ENCODE measurements at regions not wholly inside any gene's neighbourhood (a gene's known extent, or its start where the extent isn't known, plus 50 kb on each side); places are given as distances from the start of the nearest gene placed in this dataset.
A peak's percentile ranks its signal among the peaks of the same experiment; 100 is the strongest.

GRCh38 chr18:43382641-43383403, 105.5 kb upstream of the SYT4 start:
- no peak overlapping the region for H3K4me3 ChIP-seq (ENCODE audit: low read depth, low read length)
- no peak for TF ChIP-seq CTCF (IDR thresholded peaks at IDR 0.05; ENCODE audit: insufficient read depth, low read length)
- DNase-seq (ENCODE audit: low read depth): no peak

GRCh38 chr18:43389163-43389562, 111.9 kb upstream of the SYT4 start:
- H3K4me3 ChIP-seq (ENCODE audit: low read depth, low read length): no peak overlapping the region
- TF ChIP-seq CTCF (IDR thresholded peaks at IDR 0.05; ENCODE audit: insufficient read depth, low read length): no peak
- no peak for DNase-seq (ENCODE audit: low read depth)

DNA sequence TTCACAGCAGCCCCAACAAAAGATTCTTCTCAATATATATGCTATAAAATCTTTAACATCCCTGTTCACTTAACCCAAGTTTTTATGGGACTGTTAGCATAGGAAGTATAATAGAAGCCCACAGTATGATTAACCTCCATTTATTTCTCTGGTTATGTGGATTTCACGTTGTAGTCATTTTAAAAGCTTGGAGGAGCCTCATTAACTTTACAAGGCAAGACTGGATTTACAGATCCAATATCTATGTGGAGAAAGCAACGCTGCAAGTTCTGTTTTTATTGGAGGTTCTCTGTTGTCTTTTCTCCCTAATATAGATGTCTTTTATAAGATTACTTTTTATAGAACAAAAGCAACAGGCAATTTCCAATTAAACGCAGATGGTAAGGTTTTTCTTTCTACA, 114.9 kb upstream of the SYT4 start:
- TF ChIP-seq CTCF (IDR thresholded peaks at IDR 0.05; ENCODE audit: insufficient read depth, low read length): no peak

DNA sequence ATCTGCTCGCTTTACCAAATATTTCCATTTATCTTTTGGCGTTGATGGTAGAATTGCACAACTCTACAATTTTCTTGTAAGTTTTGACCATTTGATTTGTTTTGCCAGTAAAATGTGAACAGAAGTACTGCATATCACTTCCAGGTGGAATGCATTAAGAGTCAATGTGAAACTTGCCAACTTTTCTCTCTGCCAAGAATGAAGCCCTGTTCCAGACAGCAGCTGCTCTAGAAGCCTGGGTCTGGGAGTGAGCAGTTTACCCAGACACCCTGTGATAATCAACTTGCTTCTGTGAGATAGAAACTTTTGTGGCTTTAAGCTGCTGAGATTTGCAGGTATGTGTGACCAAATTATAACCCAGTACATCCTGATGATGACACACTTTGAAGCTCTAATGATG, 115.9 kb upstream of the SYT4 start:
- H3K4me3 ChIP-seq (ENCODE audit: low read depth, low read length): no peak overlapping the region
- no peak for TF ChIP-seq CTCF (IDR thresholded peaks at IDR 0.05; ENCODE audit: insufficient read depth, low read length)

More for the DNA sequence above, 114.9 kb upstream of the SYT4 start:
- H3K4me3 ChIP-seq (ENCODE audit: low read depth, low read length): no peak overlapping the region
- no peak for DNase-seq (ENCODE audit: low read depth)

DNA sequence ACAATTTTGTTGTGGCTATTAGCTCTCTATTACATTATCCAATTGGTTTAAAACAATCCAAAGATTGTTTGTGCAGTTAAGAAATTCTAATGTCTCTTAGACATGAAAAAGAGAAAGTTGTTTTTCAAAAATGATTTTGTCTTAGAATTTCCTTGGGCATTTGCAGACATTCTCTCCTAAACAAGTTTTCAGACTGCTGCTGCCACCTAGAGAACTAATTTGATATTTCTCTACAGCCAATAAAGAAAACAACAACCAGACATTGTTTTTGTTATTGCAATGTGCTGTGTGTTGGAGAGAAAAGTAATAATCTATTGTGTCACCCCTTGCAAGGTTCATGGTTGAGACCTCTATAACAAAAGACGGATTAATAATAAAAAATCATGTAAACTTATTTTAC, 119.0 kb upstream of the SYT4 start:
- TF ChIP-seq CTCF (IDR thresholded peaks at IDR 0.05; ENCODE audit: insufficient read depth, low read length): peak; percentile 23
- peak; percentile 20 for DNase-seq (ENCODE audit: low read depth)

More for the DNA sequence above, 115.9 kb upstream of the SYT4 start:
- DNase-seq (ENCODE audit: low read depth): peak; percentile 16

GRCh38 chr18:43398601-43399000, 121.3 kb upstream of the SYT4 start:
- no peak for TF ChIP-seq CTCF (IDR thresholded peaks at IDR 0.05; ENCODE audit: insufficient read depth, low read length)
- no peak for DNase-seq (ENCODE audit: low read depth)

More for the DNA sequence above, 119.0 kb upstream of the SYT4 start:
- H3K4me3 ChIP-seq (ENCODE audit: low read depth, low read length): no peak overlapping the region

DNA sequence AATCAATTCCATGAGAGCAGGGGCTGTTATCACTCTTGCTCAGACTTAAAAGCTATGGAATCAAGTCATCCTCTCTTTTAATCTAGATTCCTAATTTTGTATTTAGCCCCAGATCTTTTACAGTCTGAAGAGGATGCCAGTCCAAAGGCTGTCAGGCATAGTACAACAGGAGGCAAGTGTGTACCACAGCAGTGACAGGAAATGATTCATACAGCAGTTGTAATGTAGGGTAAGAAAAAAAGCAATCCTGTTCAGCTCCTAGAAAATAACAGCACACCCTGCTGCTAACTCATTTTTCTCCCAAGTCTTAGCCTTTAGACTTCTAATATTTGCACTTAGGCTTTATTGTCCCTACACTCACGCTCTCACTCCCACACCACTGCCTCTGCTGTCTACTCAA, 127.8 kb upstream of the SYT4 start:
- no peak for TF ChIP-seq CTCF (IDR thresholded peaks at IDR 0.05; ENCODE audit: insufficient read depth, low read length)
- no peak overlapping the region for H3K4me3 ChIP-seq (ENCODE audit: low read depth, low read length)
- no peak for DNase-seq (ENCODE audit: low read depth)

More at GRCh38 chr18:43398601-43399000, 121.3 kb upstream of the SYT4 start:
- no peak overlapping the region for H3K4me3 ChIP-seq (ENCODE audit: low read depth, low read length)

Measured in fibroblast of the aortic adventitia (primary cell).